ENCODE measurements at regions not wholly inside any gene's neighbourhood (a gene's known extent, or its start where the extent isn't known, plus 50 kb on each side); places are given as distances from the start of the nearest gene placed in this dataset.
A peak's percentile ranks its signal among the peaks of the same experiment; 100 is the strongest.
"Not testable (repeated sequence)": the region's sequence is repeated elsewhere in the genome, so short reads cannot be mapped to it uniquely, and the experiment has no call there.

- no peak for DNase-seq (ENCODE audit: extremely low spot score, unreplicated experiment)
Observed at GRCh38 chr10:3875842-3876235, 90.8 kb upstream of the KLF6 start.

GRCh38 chr10:3874990-3875841 lies 90.2 kb upstream of the KLF6 start:
- Mint-ChIP-seq H3K27ac (ENCODE audit: unreplicated experiment) (peak overlapping the region; percentile 64), H3K4me3 (ENCODE audit: unreplicated experiment) (no peak overlapping the region), H3K27me3 (ENCODE audit: unreplicated experiment) (no peaks in the 10 kb centered on the region), H3K36me3 (ENCODE audit: unreplicated experiment) (no peaks in the 10 kb centered on the region), H3K4me1 (ENCODE audit: unreplicated experiment) (peaks cover 25% of the 10 kb centered on the region), H3K9me3 (ENCODE audit: unreplicated experiment) (no peaks in the 10 kb centered on the region)
- TF ChIP-seq CTCF (IDR thresholded peaks at IDR 0.05) = no peak
- DNase-seq (ENCODE audit: extremely low spot score, unreplicated experiment) = no peak

More at GRCh38 chr10:3875842-3876235, 90.8 kb upstream of the KLF6 start:
- TF ChIP-seq CTCF (IDR thresholded peaks at IDR 0.05) = no peak
- Mint-ChIP-seq H3K4me3 (ENCODE audit: unreplicated experiment) (no peak overlapping the region), H3K27me3 (ENCODE audit: unreplicated experiment) (no peaks in the 10 kb centered on the region), H3K4me1 (ENCODE audit: unreplicated experiment) (peaks cover 25% of the 10 kb centered on the region), H3K27ac (ENCODE audit: unreplicated experiment) (peak overlapping the region; percentile 23), H3K36me3 (ENCODE audit: unreplicated experiment) (no peaks in the 10 kb centered on the region), H3K9me3 (ENCODE audit: unreplicated experiment) (no peaks in the 10 kb centered on the region)

DNA sequence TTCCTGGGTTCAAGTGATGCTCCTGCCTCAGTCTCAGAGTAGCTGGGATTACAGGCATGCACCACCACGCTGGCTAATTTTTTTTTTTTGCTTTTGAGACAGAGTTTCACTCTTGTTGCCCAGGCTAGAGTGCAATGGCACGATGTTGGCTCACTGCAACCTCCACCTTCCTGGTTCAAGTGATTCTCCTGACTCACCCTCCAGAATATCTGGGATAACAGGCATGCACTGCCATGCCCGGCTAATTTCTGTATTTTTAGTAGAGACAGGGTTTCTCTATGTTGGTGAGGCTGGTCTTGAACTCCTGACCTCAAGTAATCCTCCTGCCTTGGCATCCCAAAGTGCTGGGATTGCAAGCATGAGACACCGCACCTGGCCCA lies 89.6 kb upstream of the KLF6 start:
- H3K4me1 Mint-ChIP-seq (ENCODE audit: unreplicated experiment) = peaks cover 25% of the 10 kb centered on the region
- peak overlapping the region; percentile 64 for H3K27ac Mint-ChIP-seq (ENCODE audit: unreplicated experiment)
- H3K27me3 Mint-ChIP-seq (ENCODE audit: unreplicated experiment); H3K9me3 Mint-ChIP-seq (ENCODE audit: unreplicated experiment); DNase-seq (ENCODE audit: extremely low spot score, unreplicated experiment); H3K36me3 Mint-ChIP-seq (ENCODE audit: unreplicated experiment); H3K4me3 Mint-ChIP-seq (ENCODE audit: unreplicated experiment): not testable (repeated sequence)

DNA sequence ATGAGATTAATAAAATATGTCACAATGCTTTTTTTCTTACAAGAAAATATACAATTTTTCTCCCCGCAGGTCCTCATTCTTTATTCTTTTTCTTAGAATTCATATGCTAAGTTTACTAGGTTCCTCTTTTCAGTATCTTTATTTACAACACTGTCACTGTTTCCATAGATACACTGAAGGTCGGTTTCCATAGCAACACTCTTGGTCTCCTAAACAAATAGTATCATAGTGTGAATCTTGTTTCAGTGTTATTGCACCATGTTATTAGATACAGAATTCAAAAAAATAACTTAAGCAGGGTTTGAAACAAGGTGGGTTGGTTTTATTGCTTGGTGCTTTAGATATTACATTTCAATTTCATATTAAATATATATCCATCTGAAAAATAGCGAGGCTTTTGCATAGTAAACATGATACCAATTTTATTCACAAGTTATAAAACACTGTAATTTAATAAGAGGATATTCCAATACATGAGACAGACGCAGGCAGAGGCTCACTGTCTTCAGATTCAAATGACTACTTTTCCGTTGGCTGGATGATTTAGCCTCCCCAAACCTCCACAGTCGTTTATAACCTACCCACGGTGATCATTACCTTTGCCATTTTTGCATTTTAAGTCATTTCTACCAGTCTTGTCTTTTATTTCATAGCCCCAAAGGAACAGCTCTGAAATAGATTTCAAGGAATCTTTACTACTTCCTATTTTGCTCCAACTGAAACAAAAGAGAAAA lies 88.9 kb upstream of the KLF6 start:
- Mint-ChIP-seq H3K4me1 (ENCODE audit: unreplicated experiment) (peaks cover 25% of the 10 kb centered on the region), H3K27ac (ENCODE audit: unreplicated experiment) (peak overlapping the region; percentile 87), H3K27me3 (ENCODE audit: unreplicated experiment) (no peaks in the 10 kb centered on the region), H3K36me3 (ENCODE audit: unreplicated experiment) (no peaks in the 10 kb centered on the region), H3K4me3 (ENCODE audit: unreplicated experiment) (no peak overlapping the region), H3K9me3 (ENCODE audit: unreplicated experiment) (no peaks in the 10 kb centered on the region)
- no peak for TF ChIP-seq CTCF (IDR thresholded peaks at IDR 0.05)
- DNase-seq (ENCODE audit: extremely low spot score, unreplicated experiment) = no peak

GRCh38 chr10:3872712-3873329 lies 87.8 kb upstream of the KLF6 start:
- Mint-ChIP-seq H3K27ac (ENCODE audit: unreplicated experiment) (peak overlapping the region; percentile 87), H3K36me3 (ENCODE audit: unreplicated experiment) (no peaks in the 10 kb centered on the region), H3K27me3 (ENCODE audit: unreplicated experiment) (no peaks in the 10 kb centered on the region)

More at GRCh38 chr10:3872712-3873329, 87.8 kb upstream of the KLF6 start:
- DNase-seq (ENCODE audit: extremely low spot score, unreplicated experiment) = no peak
- Mint-ChIP-seq H3K4me1 (ENCODE audit: unreplicated experiment) (peaks cover 21% of the 10 kb centered on the region), H3K9me3 (ENCODE audit: unreplicated experiment) (no peaks in the 10 kb centered on the region), H3K4me3 (ENCODE audit: unreplicated experiment) (no peak overlapping the region)
- no peak for TF ChIP-seq CTCF (IDR thresholded peaks at IDR 0.05)

Measured in osteocyte (in vitro differentiated cells).